EH (cell line): ENCODE measurements at regions not wholly inside any gene's neighbourhood (a gene's known extent, or its start where the extent isn't known, plus 50 kb on each side); places are given as distances from the start of the nearest gene placed in this dataset.

Experiments used
- DNase-seq: peaks from one replicate; pipeline ENCODE4 v3.0.0-alpha.2; 2015; ENCODE audit warnings: low read depth

DNA sequence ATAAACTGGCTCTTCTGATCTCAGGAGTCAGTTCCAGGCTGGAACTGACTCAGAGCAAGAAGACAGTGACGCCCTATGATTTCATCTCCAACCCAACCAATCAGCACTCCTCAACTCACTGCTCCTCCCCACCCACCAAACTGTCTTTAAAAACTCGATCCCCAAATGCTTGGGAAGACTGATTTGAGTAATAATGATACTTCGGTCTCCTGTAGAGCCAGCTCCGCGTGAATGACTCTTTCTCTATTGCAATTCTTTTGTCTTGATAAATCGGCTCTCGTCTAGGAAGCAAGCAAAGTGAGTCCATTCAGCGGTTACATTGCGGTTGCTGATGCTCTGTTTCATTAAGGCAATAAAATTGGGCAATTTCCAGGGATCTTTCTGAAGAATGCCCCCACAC, 1025.3 kb upstream of the CNTNAP5 start:
- no peak for DNase-seq

DNA sequence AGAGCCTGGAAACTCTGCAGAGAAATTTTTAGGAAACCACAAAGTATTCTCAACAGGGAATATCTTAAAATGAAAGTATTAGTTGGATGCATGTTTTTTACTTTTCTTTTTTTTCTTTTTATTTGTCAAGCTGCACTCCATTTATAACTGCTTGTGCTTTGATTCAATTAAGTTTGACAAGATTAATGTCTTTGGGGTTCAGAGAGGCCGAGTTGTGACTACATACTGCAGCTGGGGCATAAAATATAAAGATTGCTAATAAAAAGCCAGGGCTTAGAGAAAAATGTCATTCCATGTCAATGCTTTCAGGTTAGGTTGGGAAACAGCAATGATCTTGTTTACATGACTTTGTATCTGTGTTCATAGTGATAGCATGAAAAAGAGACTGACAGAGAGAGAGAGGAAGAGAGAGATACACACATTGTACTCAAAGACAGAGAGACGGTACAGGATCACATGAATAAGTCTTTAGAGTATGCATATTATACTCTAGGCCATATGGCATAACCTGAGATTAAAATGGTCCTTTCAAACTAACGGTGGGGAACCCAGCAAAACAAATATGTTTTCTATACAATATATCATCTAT, 1022.3 kb upstream of the CNTNAP5 start:
- DNase-seq: no peak

DNA sequence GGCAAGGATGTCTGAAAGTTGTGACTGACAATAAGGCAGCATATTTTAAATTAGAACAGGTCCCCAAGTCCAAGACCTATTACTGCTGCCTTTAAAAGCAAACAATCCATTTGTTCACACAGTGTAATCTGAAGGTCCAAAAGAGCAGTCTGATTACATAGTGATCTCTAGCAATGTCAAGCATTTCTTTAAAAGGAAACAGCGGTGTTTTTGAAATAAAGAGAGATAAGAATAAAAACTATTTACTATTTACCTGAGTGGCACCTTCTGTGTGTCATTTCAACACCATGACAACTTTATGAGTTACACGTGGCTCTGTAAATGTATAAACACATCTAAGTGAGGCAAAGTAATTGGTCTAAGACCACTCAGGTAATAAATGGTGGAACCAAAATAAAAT, 1009.9 kb upstream of the CNTNAP5 start:
- DNase-seq: no peak

DNA sequence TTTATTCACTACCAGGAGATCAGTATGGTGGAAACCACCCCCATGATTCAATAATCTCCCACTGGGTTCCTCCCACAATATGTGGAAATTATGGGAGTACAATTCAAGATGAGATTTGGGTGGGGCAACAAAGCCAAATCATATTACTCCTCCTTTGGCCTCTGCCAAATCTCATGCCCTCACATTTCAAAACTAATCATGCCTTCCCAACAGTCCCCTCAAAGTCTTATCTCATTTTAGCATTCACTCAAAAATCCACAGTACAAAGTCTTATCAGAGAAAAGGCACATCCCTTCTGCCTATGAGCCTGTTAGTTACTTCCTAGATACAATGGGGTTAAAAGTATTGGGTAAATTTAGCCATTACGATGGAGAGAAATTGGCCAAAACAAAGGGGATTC, 989.5 kb upstream of the CNTNAP5 start:
- no peak for DNase-seq

DNA sequence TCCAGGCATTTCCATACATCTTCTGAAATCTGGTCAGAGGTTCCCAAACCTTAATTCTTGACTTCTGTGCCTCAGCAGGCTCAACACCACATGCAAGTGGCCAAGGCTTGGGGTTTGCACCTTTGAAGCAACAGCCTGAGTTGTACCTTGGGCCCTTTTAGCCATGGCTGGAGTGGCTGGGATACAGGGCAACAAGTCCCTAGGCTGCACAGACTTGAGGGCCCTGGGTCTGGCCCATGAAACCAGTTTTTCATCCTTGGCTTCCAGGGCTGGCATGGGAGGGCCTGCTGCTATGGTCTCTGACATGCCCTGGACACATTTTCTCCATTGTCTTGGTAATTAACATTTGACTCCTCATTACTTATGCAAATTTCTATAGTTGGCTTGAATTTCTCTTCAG, 988.8 kb upstream of the CNTNAP5 start:
- DNase-seq: no peak

DNA sequence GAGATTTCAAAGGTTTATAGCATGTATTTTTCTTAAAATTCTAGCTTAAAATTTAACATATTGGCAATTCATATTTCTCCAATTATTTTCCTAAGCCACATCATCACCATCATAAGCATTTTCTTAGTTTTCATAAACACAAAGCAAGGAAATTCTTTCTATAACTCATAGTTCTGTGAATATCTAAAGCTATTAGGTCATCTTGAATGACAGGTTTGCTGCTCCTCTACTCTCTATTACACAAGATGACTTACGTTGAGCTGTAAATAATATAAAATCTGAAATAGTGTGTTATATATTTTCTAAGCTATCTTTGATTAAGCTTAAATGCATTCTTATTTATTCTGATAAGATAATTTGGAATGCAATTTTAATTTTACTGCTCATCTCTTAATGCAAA, 984.6 kb upstream of the CNTNAP5 start:
- DNase-seq: no peak

DNA sequence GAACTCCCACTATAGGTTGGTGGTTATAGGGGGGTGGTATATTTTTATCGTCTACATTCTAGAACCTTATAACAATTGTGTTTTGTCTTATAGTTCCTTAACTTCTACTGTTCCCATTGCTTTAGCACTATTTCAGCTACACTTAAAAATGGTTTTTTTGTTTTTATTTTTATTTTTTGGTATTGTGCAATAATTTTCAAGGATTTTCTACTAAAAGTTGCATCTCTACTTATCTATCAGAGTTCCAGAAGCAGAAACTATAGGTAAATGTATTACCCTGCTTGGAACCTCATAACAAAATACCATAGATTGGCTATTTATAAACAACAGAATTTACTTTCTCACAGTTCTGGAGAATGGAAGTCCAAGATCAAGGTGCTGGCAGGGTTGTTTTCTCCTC, 981.6 kb upstream of the CNTNAP5 start:
- DNase-seq: no peak

DNA sequence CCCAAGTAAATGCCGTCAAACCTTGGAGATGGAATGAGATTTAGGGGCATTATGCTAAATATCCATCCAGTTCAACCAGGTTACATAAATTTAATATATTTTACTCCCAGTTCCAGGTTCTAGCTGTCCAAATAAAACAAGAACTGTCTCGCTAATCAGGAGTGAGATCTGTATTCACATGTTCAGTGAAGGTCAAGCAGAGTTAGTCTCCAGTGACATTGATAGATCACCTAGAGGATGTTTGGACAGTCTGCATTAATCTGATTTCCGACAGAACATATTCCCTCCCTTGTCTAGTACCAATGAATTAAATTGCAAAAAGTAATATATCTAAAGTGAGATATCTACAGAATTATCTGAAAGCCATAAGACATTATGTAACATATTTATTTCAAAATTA, 979.4 kb upstream of the CNTNAP5 start:
- DNase-seq: no peak

DNA sequence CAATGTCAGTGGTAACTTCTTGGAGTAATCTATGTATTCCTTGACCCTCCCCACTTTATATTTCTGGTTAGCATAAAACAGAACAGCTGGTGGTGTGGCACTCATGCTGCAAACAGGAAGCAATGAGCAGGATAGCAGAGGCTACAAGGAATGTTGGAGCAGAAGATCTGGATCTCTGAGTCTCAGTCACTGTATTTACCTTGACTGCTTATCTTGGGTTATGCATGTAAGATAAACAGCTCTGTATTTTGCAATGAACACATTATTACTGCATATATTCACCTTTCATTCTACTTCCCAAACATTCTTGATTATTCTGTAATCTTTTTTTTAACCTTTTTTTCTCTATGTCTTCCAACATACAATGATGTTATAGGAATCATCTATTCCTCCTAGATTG, 977.9 kb upstream of the CNTNAP5 start:
- DNase-seq: no peak

DNA sequence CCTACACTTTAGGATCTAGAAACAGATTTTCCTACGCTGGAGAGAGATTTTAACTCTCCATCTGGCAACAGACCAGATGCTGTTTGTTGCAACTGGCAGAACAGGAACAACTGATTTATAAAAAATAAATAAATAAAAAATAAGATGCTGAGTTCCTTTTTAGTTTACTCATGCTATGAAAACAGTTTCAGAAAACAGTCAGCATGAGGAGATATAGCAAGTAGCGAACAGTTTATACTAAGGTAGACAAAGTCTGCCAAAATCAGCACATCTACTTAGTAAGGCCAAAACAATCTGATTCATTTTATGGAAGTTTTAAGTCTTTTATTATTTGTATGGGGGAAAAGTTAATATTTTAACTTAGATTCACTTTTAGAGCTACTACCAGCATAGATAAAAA, 974.0 kb upstream of the CNTNAP5 start:
- no peak for DNase-seq

DNA sequence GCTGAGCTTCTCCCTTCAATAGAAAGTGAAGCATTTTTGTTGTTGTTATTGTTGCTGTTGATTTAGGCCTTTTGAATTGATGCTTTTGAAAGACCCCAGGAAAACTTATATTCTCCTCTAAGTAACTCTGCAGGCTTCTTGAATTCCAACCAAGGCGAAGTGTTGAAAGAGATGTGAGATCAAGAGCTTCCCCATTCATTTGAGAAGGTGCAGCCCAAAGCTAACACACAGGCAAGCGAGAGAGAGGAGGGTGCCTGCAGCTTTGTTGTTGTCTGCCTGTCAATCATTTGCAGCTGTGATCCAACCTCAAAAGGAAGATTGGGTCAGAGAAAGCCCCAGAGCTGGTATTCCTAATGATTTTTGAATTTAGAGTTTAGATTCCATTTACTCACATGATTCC, 963.6 kb upstream of the CNTNAP5 start:
- no peak for DNase-seq

DNA sequence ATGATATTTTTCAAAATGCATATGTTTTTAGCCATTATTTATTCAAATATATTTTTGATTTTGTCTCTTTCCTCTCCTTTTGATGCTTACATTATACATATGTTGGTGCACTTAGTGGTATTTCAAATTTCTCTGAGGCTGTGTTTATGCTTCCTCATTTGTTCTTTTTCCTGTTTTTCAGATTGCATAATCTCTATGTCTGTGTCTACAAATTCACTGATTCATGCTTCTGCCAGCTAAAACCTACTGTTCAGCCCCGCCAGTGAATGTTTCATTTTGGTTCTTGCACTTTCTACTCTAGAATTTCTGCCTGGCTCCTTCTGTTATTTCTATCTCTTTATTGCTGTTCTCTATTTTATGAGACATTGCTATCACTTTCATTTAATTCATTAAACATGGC, 951.7 kb upstream of the CNTNAP5 start:
- no peak for DNase-seq

DNA sequence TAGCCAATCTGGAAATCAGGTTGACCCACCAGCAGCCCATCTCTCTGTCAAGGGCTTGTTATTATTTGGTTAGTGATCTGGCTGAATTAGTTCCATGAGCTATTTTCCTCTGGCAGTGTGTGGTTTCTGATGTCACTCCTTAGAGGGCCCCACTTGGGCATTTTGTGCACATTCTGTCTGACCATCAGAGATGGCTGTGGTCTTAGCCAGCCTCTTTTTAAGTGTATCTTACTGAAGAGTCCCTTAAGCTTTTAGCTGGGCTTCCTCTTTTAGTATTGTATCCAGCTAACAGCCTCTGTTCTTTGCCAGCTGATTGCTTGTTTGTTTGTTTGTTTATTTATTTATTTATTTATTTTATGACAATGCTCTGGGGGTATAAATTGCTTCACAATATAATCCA, 951.1 kb upstream of the CNTNAP5 start:
- no peak for DNase-seq

DNA sequence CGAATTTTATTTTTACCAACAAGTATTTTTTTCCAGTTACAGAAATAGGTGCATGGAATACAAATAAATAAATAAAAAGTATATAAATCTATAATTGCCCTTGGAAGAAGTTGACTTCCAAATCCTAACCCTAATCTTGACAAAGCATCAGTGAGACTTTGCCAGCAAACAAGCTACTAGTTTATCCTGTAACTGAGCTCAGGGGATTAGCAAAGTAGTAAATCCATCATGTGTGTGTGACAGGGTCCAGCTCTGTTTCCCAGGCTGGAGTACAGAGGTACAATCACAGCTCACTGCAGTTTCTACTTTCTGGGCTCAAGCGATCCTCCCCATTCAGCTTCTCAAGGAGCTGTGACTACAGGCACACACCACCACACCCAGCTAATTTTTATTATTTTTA, 948.0 kb upstream of the CNTNAP5 start:
- no peak for DNase-seq

DNA sequence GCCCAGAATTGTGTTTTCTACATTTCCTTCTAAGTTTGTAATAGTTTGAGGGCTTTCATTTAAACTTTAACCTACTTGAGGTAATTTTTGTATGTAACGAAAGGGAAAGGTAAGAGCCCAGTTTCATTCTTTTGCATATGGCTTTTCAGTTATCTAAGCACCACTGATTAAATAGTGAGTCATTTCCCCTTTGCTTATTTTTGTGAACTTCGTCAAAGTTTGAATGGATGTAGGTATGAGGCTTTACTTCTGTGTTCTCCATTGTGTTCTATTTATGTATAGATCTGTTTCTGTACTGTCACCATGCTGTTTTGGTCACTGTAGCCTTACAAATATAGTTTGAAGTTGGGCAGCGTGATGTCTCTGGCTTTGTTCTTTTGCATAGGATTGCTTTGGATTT, 944.8 kb upstream of the CNTNAP5 start:
- no peak for DNase-seq

DNA sequence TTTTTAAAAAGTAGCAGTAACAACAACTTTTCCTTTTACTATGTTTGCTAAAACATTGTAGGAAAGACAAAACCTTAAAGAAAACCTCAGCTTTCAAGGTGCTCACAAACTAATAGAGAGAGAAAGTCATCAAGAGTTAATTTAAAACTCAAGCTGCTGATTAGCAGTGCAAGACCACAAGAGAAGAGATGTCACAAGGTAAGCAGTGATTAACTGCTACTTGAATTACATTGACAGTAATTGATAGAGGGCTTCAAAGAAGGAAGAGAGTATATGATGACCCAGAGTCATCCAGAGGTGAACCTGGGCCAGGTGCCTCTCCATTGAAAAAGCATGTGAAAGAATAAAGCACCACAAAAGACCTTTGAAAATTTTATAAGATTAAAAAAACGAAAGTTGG, 939.6 kb upstream of the CNTNAP5 start:
- no peak for DNase-seq

DNA sequence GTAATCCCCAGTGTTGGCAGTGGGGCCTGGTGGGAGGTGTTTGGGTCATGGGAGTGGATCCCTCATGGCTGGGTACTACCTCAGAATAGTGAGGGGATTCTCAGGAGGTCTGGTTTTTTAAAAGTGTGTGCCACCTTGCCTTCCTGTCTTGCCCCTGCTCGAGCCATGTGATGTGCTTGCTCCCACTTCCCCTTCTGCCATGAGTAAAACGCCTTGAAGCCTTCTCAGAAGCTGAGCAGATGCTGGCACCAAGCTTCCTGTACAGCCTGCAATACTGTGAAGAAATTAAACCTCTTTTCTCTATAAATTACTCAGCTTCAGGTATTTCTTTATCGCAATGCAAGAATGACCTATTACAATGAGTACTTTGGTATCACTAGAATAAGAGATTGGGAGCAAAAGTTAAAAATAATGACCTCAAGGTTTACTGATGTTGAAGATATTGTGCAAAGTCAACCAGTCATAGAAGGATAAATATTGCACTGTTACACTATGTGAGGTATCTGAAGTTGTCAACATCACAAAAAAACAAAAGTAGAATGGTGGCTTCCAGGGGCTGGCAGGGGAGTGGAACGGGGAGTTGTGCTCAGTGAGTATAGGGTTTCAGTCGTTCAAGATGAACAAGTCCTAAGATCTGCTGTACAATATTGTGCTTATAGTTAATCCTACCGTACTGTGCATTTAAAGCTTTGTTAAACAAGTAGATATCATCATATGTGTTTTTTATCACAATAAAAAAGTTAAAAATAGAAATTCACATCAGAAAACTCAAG, 938.3 kb upstream of the CNTNAP5 start:
- no peak for DNase-seq

DNA sequence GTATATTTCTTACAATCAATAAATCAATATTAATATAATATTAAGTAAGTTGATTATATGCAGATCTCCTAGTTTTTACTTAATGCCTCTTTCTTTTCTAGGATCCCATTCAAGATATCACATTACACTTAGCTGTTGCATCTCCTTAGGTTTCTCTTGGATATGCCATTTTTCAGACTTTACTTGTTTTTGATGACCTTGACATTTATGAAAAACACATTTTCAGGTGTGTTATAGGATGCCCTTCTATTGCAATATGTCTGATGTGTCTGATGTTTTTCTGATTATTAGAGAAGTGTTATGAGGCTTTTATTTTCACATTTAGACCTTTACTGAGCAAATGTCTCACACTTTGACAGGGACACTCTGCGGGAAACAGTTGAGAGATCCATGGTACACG, 933.6 kb upstream of the CNTNAP5 start:
- no peak for DNase-seq

DNA sequence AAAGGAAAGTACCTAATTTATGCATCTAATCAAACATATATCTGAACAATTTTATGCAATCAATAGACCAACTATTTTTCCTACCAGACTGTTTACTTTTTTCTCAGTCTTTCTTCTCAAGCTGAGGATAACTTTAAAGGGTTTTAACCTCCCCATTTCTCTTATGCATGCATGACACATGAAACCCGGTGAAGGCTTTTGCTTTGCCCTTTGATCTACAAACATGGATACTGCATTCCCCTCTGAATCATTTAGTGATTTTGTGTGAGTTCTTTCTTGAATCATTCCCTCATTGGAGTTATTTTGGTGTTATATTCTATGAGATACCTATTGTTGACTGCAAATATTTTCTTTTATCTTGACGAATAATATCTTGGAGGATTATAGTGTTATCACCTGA, 931.9 kb upstream of the CNTNAP5 start:
- DNase-seq: no peak

DNA sequence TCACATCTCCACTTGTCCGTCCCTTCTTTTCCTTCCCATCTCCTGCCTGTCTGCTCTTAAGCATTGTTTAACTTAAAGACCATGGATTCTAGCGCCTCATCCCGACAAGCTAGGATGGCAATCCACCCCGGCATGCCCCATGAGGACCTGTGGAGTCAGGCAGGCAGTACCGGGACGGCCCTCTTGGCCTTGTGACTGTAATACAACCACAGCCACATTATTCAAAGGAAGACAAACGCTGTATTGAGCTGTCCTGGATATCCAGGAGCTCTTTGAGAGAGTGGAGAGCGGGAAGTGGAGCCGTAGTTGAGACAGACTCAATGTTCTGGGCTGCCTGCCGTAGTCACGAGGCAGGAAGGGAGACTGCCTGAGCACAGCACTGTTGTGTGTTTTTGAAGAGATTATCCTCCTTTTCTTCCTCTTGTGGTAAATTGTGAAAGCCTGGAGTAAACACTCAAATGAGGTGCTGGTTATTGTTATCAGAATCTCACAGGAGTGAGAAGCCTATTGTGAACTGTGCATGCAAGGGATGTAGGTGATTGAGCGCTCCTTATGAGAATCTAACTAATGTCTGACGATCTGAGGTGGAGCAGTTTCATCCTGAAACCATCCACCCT, 929.8 kb upstream of the CNTNAP5 start:
- DNase-seq: no peak

DNA sequence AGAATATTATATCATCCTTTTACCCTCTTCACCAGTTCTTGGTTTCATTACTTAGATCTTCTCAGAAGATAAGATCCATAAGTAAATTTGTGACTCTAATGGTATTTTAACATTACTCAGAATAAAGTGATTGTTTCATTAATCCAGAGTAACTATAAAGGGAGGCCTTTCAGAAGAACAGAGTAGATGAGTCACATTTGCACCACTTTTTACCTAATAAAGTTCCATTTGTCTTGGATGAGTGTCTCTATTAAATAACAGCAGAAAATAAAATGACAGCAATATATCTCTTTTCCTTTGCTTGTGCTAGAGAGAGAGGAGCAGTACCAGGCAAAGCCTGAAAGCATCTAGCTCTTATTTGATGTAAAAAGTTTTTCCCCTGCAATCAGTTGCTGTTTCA, 926.5 kb upstream of the CNTNAP5 start:
- DNase-seq: no peak

DNA sequence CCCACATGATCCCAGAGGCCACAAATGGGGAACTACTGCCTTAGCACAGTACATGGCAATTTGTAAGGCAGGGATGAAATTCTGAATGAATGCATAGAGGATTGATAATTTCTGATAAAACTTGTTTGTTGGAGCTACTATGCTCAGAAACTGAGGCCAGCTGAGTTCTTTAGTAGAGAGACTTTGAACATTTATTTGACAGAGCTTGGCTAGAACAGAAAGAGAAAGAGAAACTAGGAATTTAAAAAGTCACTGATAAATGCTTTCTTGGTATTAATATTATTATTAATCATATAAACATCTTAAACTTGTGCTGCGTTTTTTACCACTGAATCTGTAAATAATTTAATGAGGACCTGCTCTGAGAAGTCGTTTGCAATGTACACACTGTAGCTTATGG, 923.7 kb upstream of the CNTNAP5 start:
- DNase-seq: no peak

DNA sequence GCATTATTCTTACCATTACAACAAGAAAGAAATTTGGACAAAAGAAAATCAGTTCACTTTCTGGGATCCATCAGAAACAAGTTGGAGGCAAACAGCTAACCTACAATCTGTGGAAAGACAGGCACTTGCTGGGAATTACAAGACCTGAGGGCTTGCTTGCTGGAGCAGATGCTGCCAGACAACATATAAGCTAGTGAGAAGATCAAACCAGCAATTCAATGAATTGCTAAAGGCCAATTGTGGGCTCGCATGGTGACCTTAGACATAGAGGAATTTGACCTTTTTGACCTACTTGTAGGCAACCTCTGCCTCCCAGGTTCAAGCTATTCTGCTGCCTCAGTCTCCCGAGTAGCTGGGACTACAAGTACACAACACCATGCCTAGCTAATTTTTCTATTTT, 921.2 kb upstream of the CNTNAP5 start:
- DNase-seq: no peak

DNA sequence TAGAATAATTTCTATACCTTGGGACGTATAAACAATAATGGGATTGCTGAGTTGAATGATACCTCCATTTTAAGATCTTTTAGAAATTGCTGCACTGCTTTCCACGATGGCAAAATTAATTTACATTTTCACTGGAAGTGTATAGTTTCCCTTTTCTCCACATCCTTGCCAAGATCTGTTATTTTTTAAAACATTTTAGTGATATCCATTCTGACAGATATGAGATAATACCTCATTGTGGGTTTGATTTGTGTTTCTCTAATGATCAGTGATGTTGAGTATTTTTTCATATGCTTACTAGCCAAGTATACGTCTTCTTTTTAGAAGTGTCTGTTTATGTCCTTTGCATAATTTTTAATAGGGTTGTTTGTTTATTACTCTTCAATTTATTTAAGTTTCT, 908.5 kb upstream of the CNTNAP5 start:
- no peak for DNase-seq
